Mammary epithelial cell (primary cell): ENCODE measurements at regions not wholly inside any gene's neighbourhood (a gene's known extent, or its start where the extent isn't known, plus 50 kb on each side); places are given as distances from the start of the nearest gene placed in this dataset.

Experiments used
- EZH2 ChIP-seq: IDR thresholded peaks from 2 replicates; pipeline ENCODE4 v1.6.1; 2012; ENCODE audit warnings: low read length, inconsistent platforms, borderline replicate concordance
- TF ChIP-seq, protein P1 (sequence below), 2 donors: IDR thresholded peaks in 1 of 2; conservative IDR thresholded peaks in 1 of 2; 2 replicates each; pipeline ENCODE4 v1.5.1; 2011 to 2012; ENCODE audit warnings: inconsistent platforms in 2 of 2, low read length in 2 of 2, mild to moderate bottlenecking in 2 of 2, control low read depth in 1 of 2, low read depth in 1 of 2; ENCODE audit not compliant: insufficient read depth in 1 of 2; ENCODE audit errors: extremely low read depth in 1 of 2

DNA sequence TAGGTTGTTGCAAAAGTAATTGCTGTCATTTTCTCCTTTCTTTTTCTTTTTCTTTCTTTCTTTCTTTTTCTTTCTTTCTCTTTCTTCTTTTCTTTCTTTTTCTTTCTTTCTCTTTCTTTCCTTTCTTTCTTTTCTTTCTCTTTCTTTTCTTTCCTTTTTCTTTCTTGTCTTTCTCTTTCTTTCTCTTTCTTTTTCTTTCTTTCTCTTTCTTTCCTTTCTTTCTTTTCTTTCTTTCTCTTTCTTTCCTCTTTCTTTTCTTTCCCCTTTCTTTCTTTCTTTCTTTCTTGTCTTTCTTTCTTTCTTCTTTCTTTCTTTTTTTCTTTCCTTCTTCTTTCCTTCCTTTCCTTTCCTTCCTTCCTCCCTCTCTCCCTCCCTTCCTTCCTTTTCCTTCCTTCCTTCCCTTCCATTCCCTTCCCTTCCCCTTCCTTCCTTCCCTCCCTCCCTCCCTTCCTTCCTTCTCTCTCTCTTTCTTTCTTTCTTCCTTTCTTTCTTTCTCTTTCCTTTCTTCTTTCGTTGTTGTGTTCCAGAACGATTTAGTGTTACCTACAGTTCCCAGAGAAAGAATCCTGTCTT lies 178.9 kb downstream of the RPIA start:
- TF ChIP-seq, protein P1, sequence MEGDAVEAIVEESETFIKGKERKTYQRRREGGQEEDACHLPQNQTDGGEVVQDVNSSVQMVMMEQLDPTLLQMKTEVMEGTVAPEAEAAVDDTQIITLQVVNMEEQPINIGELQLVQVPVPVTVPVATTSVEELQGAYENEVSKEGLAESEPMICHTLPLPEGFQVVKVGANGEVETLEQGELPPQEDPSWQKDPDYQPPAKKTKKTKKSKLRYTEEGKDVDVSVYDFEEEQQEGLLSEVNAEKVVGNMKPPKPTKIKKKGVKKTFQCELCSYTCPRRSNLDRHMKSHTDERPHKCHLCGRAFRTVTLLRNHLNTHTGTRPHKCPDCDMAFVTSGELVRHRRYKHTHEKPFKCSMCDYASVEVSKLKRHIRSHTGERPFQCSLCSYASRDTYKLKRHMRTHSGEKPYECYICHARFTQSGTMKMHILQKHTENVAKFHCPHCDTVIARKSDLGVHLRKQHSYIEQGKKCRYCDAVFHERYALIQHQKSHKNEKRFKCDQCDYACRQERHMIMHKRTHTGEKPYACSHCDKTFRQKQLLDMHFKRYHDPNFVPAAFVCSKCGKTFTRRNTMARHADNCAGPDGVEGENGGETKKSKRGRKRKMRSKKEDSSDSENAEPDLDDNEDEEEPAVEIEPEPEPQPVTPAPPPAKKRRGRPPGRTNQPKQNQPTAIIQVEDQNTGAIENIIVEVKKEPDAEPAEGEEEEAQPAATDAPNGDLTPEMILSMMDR (conservative IDR thresholded peaks at IDR 0.05 in 1 of 2, IDR thresholded peaks at IDR 0.05 in 1 of 2; ENCODE audit: extremely low read depth in 1 of 2, insufficient read depth in 1 of 2, low read depth in 1 of 2, low read length in 2 of 2): no peak
- no peak for TF ChIP-seq EZH2
